Panc1 (cell line): ENCODE measurements at regions not wholly inside any gene's neighbourhood (a gene's known extent, or its start where the extent isn't known, plus 50 kb on each side); places are given as distances from the start of the nearest gene placed in this dataset.

Experiments used
- ATAC-seq: fragments of 200-7000 bp; cut with Tn5 transposase; 2 replicates; pipeline ENCODE4 v1.9.1; 2020; ENCODE audit warnings: mild to moderate bottlenecking, moderate library complexity
- BruUV-seq: library from RNA; stranded (reverse); fragments of 400-500 nt; replicated peaks from 2 replicates; lab custom pipeline; 2021; lab: Mats Ljungman, UMichigan
- CTCF ChIA-PET: fragments of 300-600 bp; sonication (Branson Sonifier 250); formaldehyde crosslinking; loops from one replicate; lab custom pipeline; 2022; ENCODE audit warnings: antibody characterized with exemption; lab: Charles Lee
- POLR2A ChIA-PET: fragments of 300-600 bp; sonication (Branson Sonifier 250); formaldehyde crosslinking; loops from one replicate; lab custom pipeline; 2022; ENCODE audit warnings: antibody characterized with exemption; lab: Charles Lee
- DNase-seq: peaks from one replicate; pipeline ENCODE4 v3.0.0-alpha.2; 2010; ENCODE audit warnings: low read depth, low spot score
- H3K27ac ChIP-seq: 2 replicates; pipeline ENCODE4 v1.5.1; 2011; ENCODE audit warnings: mild to moderate bottlenecking, low read length, inconsistent platforms
- H3K27me3 ChIP-seq: fragments of 200-500 bp; sonication (Bioruptor generic); 2 replicates; pipeline ENCODE4 v1.6.0; 2014; ENCODE audit warnings: low read length, inconsistent platforms; ENCODE audit not compliant: control insufficient read depth, insufficient read depth
- H3K36me3 ChIP-seq: fragments of 200-500 bp; sonication (Bioruptor generic); 2 replicates; pipeline ENCODE4 v1.5.1; 2014; ENCODE audit warnings: inconsistent platforms, mild to moderate bottlenecking, low read length, moderate library complexity; ENCODE audit not compliant: control insufficient read depth, insufficient read depth
- H3K4me1 ChIP-seq: 2 replicates; pipeline ENCODE4 v1.5.1; 2011; ENCODE audit warnings: inconsistent platforms, mild to moderate bottlenecking, low read length, moderate library complexity; ENCODE audit not compliant: control insufficient read depth, insufficient read depth
- H3K4me3 ChIP-seq, 2 experiments: 2 replicates each; pipeline ENCODE4 v1.5.1; 2011 to 2012; ENCODE audit warnings: low read depth in 2 of 2, low read length in 2 of 2, mild to moderate bottlenecking in 2 of 2, inconsistent platforms in 1 of 2, moderate library complexity in 1 of 2
- H3K9me3 ChIP-seq: fragments of 200-500 bp; sonication (Bioruptor generic); 2 replicates; pipeline ENCODE4 v1.5.1; 2014; ENCODE audit warnings: low read depth, mild to moderate bottlenecking, inconsistent platforms, low read length, moderate library complexity; ENCODE audit not compliant: control insufficient read depth, insufficient read depth
- POLR2AphosphoS5 ChIP-seq: IDR thresholded peaks from 2 replicates; pipeline ENCODE4 v1.6.1; 2012; ENCODE audit warnings: mild to moderate bottlenecking, low read depth, low read length, moderate library complexity
- SIN3A ChIP-seq: IDR thresholded peaks from 2 replicates; pipeline ENCODE4 v1.6.1; 2012; ENCODE audit warnings: low read depth, mild to moderate bottlenecking, low read length, moderate library complexity, borderline replicate concordance; ENCODE audit not compliant: insufficient read depth
- TCF7L2 ChIP-seq: IDR thresholded peaks from 2 replicates; pipeline ENCODE4 v1.6.1; 2011; ENCODE audit warnings: mild to moderate bottlenecking, low read depth, low read length, inconsistent platforms
- in situ Hi-C: cut with HindIII; loops from 2 replicates; pipeline ENCODE4 v1.10.0; 2016; ENCODE audit warnings: low sequenced_read_pairs, low pct_unique_long_range_greater_than_20kb
- intact Hi-C: fragments of 100-400 bp; cut with micrococcal nuclease; formaldehyde crosslinking; loops from one replicate; pipeline ENCODE4 v1.10.0; 2022; ENCODE audit not compliant: unreplicated experiment
- TF ChIP-seq, protein P1 (sequence below), 2 experiments: IDR thresholded peaks; 2 replicates each; pipeline ENCODE4 v1.6.1; 2011 to 2012; ENCODE audit warnings: low read depth in 2 of 2, control low read depth in 1 of 2, low read length in 1 of 2, mild to moderate bottlenecking in 1 of 2, moderate library complexity in 1 of 2; ENCODE audit not compliant: insufficient read depth in 1 of 2
- TF ChIP-seq, protein P2 (sequence below): fragments of 450-650 bp; IDR thresholded peaks from 2 replicates; pipeline ENCODE4 v1.5.1; 2017; ENCODE audit warnings: mild to moderate bottlenecking

DNA sequence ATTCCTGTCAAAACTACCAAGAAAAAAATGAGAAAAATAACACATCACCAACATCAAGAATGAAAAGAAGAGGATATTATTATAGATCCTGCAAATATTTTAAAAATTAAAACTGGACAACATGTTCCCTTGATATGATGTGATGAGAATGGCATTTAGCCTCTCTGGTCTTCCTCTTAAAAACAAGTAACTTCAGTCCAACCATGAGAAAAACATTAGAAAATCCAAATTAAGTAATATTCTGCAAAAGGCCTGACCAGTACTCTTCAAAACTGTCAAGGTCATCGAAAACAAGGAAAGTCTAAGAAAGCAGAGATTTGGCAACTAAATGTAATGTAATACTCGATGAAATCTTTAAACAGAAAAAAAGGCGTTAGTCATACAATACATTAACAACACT is 167.1 kb upstream of the SNX2 start:
- in situ Hi-C loops (no loop called here), intact Hi-C loops (no loop called here)
- TF ChIP-seq SIN3A (no peak), TCF7L2 (no peak), POLR2AphosphoS5 (no peak)
- TF ChIP-seq, protein P1, sequence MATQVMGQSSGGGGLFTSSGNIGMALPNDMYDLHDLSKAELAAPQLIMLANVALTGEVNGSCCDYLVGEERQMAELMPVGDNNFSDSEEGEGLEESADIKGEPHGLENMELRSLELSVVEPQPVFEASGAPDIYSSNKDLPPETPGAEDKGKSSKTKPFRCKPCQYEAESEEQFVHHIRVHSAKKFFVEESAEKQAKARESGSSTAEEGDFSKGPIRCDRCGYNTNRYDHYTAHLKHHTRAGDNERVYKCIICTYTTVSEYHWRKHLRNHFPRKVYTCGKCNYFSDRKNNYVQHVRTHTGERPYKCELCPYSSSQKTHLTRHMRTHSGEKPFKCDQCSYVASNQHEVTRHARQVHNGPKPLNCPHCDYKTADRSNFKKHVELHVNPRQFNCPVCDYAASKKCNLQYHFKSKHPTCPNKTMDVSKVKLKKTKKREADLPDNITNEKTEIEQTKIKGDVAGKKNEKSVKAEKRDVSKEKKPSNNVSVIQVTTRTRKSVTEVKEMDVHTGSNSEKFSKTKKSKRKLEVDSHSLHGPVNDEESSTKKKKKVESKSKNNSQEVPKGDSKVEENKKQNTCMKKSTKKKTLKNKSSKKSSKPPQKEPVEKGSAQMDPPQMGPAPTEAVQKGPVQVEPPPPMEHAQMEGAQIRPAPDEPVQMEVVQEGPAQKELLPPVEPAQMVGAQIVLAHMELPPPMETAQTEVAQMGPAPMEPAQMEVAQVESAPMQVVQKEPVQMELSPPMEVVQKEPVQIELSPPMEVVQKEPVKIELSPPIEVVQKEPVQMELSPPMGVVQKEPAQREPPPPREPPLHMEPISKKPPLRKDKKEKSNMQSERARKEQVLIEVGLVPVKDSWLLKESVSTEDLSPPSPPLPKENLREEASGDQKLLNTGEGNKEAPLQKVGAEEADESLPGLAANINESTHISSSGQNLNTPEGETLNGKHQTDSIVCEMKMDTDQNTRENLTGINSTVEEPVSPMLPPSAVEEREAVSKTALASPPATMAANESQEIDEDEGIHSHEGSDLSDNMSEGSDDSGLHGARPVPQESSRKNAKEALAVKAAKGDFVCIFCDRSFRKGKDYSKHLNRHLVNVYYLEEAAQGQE (IDR thresholded peaks at IDR 0.05; ENCODE audit: insufficient read depth in 1 of 2, low read depth in 2 of 2, low read length in 1 of 2), result no peak
- TF ChIP-seq, protein P2, sequence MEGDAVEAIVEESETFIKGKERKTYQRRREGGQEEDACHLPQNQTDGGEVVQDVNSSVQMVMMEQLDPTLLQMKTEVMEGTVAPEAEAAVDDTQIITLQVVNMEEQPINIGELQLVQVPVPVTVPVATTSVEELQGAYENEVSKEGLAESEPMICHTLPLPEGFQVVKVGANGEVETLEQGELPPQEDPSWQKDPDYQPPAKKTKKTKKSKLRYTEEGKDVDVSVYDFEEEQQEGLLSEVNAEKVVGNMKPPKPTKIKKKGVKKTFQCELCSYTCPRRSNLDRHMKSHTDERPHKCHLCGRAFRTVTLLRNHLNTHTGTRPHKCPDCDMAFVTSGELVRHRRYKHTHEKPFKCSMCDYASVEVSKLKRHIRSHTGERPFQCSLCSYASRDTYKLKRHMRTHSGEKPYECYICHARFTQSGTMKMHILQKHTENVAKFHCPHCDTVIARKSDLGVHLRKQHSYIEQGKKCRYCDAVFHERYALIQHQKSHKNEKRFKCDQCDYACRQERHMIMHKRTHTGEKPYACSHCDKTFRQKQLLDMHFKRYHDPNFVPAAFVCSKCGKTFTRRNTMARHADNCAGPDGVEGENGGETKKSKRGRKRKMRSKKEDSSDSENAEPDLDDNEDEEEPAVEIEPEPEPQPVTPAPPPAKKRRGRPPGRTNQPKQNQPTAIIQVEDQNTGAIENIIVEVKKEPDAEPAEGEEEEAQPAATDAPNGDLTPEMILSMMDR, result no peak
- no peaks in the 10 kb centered on the region for H3K9me3 ChIP-seq
- no TSS peak for BruUV-seq
- H3K4me3 ChIP-seq, result no peak overlapping the region
- no peaks in the 10 kb centered on the region for H3K36me3 ChIP-seq
- DNase-seq (no peak), ATAC-seq (no peak)
- ChIA-PET CTCF (no interaction called here), POLR2A (interaction anchor here (0.5 kb wide), 1 partner anchor 745 kb away, joined by 5 read pairs; no protein-coding TSS in a partner anchor)
- no peaks in the 10 kb centered on the region for H3K4me1 ChIP-seq
- H3K27me3 ChIP-seq, result no peaks in the 10 kb centered on the region
- no peak overlapping the region for H3K27ac ChIP-seq

GRCh38 chr5:122608222-122608621 is 166.7 kb upstream of the SNX2 start:
- POLR2A ChIA-PET, result no interaction called here
- intact Hi-C loops, result no loop called here
- DNase-seq, result no peak
- in situ Hi-C loops, result no loop called here
- TF ChIP-seq, protein P2, result no peak
- no peak for TF ChIP-seq SIN3A
- TF ChIP-seq POLR2AphosphoS5, result no peak
- Histone ChIP-seq H3K27ac (no peak overlapping the region), H3K4me3 (no peak overlapping the region), H3K4me1 (no peaks in the 10 kb centered on the region), H3K9me3 (no peaks in the 10 kb centered on the region), H3K27me3 (no peaks in the 10 kb centered on the region), H3K36me3 (no peaks in the 10 kb centered on the region)
- no TSS peak for BruUV-seq
- CTCF ChIA-PET, result no interaction called here
- no peak for ATAC-seq
